Liver (tissue), 3 donors: ENCODE measurements at regions not wholly inside any gene's neighbourhood (a gene's known extent, or its start where the extent isn't known, plus 50 kb on each side); places are given as distances from the start of the nearest gene placed in this dataset.

Source experiments
- ATF3 ChIP-seq: IDR thresholded peaks from 2 replicates; pipeline ENCODE4 v1.6.1; 2016; ENCODE audit warnings: antibody characterized with exemption
- CTCF ChIP-seq: fragments of 150-350 bp; IDR thresholded peaks from 2 replicates; pipeline ENCODE4 v1.5.1; 2017; ENCODE audit warnings: improper control_type of control experiment, low read depth, low read length; ENCODE audit not compliant: missing input control
- EGR1 ChIP-seq, 2 donors: IDR thresholded peaks; 2 replicates each; pipeline ENCODE4 v1.6.1; 2016 to 2018; ENCODE audit warnings: antibody characterized with exemption in 2 of 2, low read depth in 2 of 2
- FOXA1 ChIP-seq: IDR thresholded peaks from 2 replicates; pipeline ENCODE4 v1.6.1; 2016; ENCODE audit warnings: antibody characterized with exemption
- GABPA ChIP-seq, 2 donors: IDR thresholded peaks in 1 of 2; conservative IDR thresholded peaks in 1 of 2; 2 replicates each; pipeline ENCODE4 v1.6.1; 2016; ENCODE audit warnings: antibody characterized with exemption in 2 of 2, mild to moderate bottlenecking in 1 of 2, moderate library complexity in 1 of 2
- MAX ChIP-seq: IDR thresholded peaks from 2 replicates; pipeline ENCODE4 v1.6.1; 2016; ENCODE audit warnings: antibody characterized with exemption
- RAD21 ChIP-seq, 2 donors: IDR thresholded peaks; 2 replicates each; pipeline ENCODE4 v1.6.1; 2016; ENCODE audit warnings: antibody characterized with exemption in 2 of 2, mild to moderate bottlenecking in 2 of 2
- REST ChIP-seq: IDR thresholded peaks from 2 replicates; pipeline ENCODE4 v1.6.1; 2016; ENCODE audit warnings: antibody characterized with exemption, mild to moderate bottlenecking
- TAF1 ChIP-seq: conservative IDR thresholded peaks from 2 replicates; pipeline ENCODE4 v1.6.1; 2016; ENCODE audit warnings: antibody characterized with exemption, mild to moderate bottlenecking
- YY1 ChIP-seq: IDR thresholded peaks from 2 replicates; pipeline ENCODE4 v1.6.1; 2016; ENCODE audit warnings: antibody characterized with exemption, mild to moderate bottlenecking
- donor health status: healthy.
- donor health status: healthy.

- TF ChIP-seq CTCF (no peak), TAF1 (no peak), GABPA (IDR thresholded peaks at IDR 0.05 in 1 of 2, conservative IDR thresholded peaks at IDR 0.05 in 1 of 2) (no peak), RAD21 (IDR thresholded peaks at IDR 0.05) (no peak), MAX (no peak), YY1 (no peak), REST (no peak), ATF3 (no peak), FOXA1 (no peak), EGR1 (IDR thresholded peaks at IDR 0.05; ENCODE audit: low read depth in 2 of 2) (no peak)
Measured at GRCh38 chr12:97050509-97050908, 143.5 kb downstream of the NEDD1 start.
